PC-3 (cell line): ENCODE measurements at regions not wholly inside any gene's neighbourhood (a gene's known extent, or its start where the extent isn't known, plus 50 kb on each side); places are given as distances from the start of the nearest gene placed in this dataset.
"Not testable (repeated sequence)": the region's sequence is repeated elsewhere in the genome, so short reads cannot be mapped to it uniquely, and the experiment has no call there.

Experiments used
- ATAC-seq: fragments of 200-7000 bp; cut with Tn5 transposase; 2 replicates; pipeline ENCODE4 v1.9.1; 2020; ENCODE audit warnings: mild to moderate bottlenecking, moderate library complexity
- BruUV-seq: library from RNA; stranded (reverse); fragments of 400-500 nt; replicated peaks from 2 replicates; lab custom pipeline; 2021; lab: Mats Ljungman, UMichigan
- CTCF ChIA-PET: fragments of 300-600 bp; sonication (Branson Sonifier 250); formaldehyde crosslinking; loops from one replicate; lab custom pipeline; 2022; ENCODE audit warnings: antibody characterized with exemption; lab: Charles Lee
- POLR2A ChIA-PET: fragments of 300-600 bp; sonication (Branson Sonifier 250); formaldehyde crosslinking; loops from one replicate; lab custom pipeline; 2022; ENCODE audit warnings: antibody characterized with exemption; ENCODE audit not compliant: unreplicated experiment; lab: Charles Lee
- DNase-seq: peaks from one replicate; pipeline ENCODE4 v3.0.0-alpha.2; 2015
- H2AFZ ChIP-seq: fragments of 300-600 bp; sonication (generic); 2 replicates; pipeline ENCODE4 v1.6.0; 2016; ENCODE audit warnings: antibody characterized with exemption, low read length
- H3F3A ChIP-seq: fragments of 300-600 bp; sonication (generic); one replicate; pipeline ENCODE4 v1.6.0; 2017; ENCODE audit warnings: antibody characterized with exemption, low read length, control low read depth, mild to moderate bottlenecking; ENCODE audit not compliant: unreplicated experiment
- H3K27ac ChIP-seq: fragments of 300-600 bp; sonication (generic); 2 replicates; pipeline ENCODE4 v1.5.1; 2016; ENCODE audit warnings: mild to moderate bottlenecking, low read length
- H3K27me3 ChIP-seq: fragments of 300-600 bp; sonication (generic); 2 replicates; pipeline ENCODE4 v1.6.1; 2016; ENCODE audit warnings: low read length, mixed read lengths
- H3K36me3 ChIP-seq: fragments of 300-600 bp; sonication (generic); 2 replicates; pipeline ENCODE4 v1.6.1; 2016; ENCODE audit warnings: low read depth, mixed run types, low read length, mixed read lengths
- H3K4me1 ChIP-seq: fragments of 300-600 bp; sonication (generic); 2 replicates; pipeline ENCODE4 v1.5.1; 2016; ENCODE audit warnings: low read length; ENCODE audit not compliant: insufficient read depth
- H3K4me2 ChIP-seq: fragments of 300-600 bp; sonication (generic); 2 replicates; pipeline ENCODE4 v1.6.0; 2016; ENCODE audit warnings: low read length
- H3K4me3 ChIP-seq: fragments of 300-600 bp; sonication (generic); 2 replicates; pipeline ENCODE4 v1.5.1; 2016; ENCODE audit warnings: mild to moderate bottlenecking, low read length, mixed read lengths
- H3K79me2 ChIP-seq: fragments of 300-600 bp; sonication (generic); 2 replicates; pipeline ENCODE4 v1.6.1; 2017; ENCODE audit warnings: low read length, mixed read lengths
- H3K9ac ChIP-seq: fragments of 300-600 bp; sonication (generic); 2 replicates; pipeline ENCODE4 v1.6.0; 2016; ENCODE audit warnings: mild to moderate bottlenecking, low read length
- H3K9me2 ChIP-seq: fragments of 300-600 bp; sonication (generic); replicated peaks from 2 replicates; pipeline ENCODE4 v1.6.1; 2016; ENCODE audit warnings: mixed run types, low read length, mixed read lengths
- H3K9me3 ChIP-seq: fragments of 300-600 bp; sonication (generic); 2 replicates; pipeline ENCODE4 v1.6.1; 2016; ENCODE audit warnings: low read length, mixed read lengths
- H4K20me1 ChIP-seq: fragments of 300-600 bp; sonication (generic); 2 replicates; pipeline ENCODE4 v1.6.1; 2016; ENCODE audit warnings: low read length, mixed read lengths
- CTCF ChIP-seq: fragments of 300-600 bp; sonication (generic); conservative IDR thresholded peaks from 2 replicates; pipeline ENCODE4 v1.5.1; 2017; ENCODE audit warnings: antibody characterized with exemption, low read depth, mild to moderate bottlenecking, low read length
- EZH2 ChIP-seq: fragments of 300-600 bp; sonication (generic); IDR thresholded peaks from one replicate; pipeline ENCODE4 v1.6.1; 2017; ENCODE audit warnings: antibody characterized with exemption, mild to moderate bottlenecking, low read length; ENCODE audit not compliant: unreplicated experiment
- EZH2phosphoT487 ChIP-seq: fragments of 300-600 bp; sonication (generic); IDR thresholded peaks from 2 replicates; pipeline ENCODE4 v1.6.1; 2018; ENCODE audit warnings: mild to moderate bottlenecking, antibody characterized with exemption, low read length, borderline replicate concordance
- intact Hi-C: fragments of 100-400 bp; cut with micrococcal nuclease; formaldehyde crosslinking; loops from 2 replicates; pipeline ENCODE4 v1.9.0; 2023

DNA sequence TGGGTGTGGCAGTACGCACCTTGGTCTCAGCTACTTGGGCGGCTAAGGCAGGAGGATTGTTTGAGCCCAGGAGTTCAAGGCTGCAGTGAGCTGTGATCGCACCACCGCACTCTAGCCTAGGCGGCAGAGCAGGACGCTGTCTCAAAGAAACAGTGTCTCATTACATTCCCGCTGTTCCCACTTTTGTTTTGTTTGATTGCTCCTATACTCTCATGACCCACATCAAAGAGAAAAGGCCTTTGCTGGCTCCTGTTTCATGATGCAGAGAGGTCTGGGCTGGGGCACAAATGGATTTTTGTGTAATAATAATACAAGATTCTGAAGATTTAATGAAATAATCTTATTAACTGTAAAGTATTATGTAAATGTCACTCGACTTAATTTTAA lies 85.7 kb downstream of the LACC1 start:
- intact Hi-C loops, result no loop called here
- H3K4me3 ChIP-seq, result no peak overlapping the region
- no peaks in the 10 kb centered on the region for H3K27me3 ChIP-seq
- ATAC-seq (no peak), DNase-seq (no peak)
- H3K36me3 ChIP-seq, result no peaks in the 10 kb centered on the region
- H3K4me2 ChIP-seq, result no peak overlapping the region
- TF ChIP-seq CTCF, result no peak
- no peak for TF ChIP-seq EZH2phosphoT487
- TF ChIP-seq EZH2, result no peak
- ChIA-PET POLR2A (no interaction called here), CTCF (no interaction called here)
- no peak overlapping the region for H3K27ac ChIP-seq
- H3K4me1 ChIP-seq, result no peaks in the 10 kb centered on the region
- H3K9me3 ChIP-seq, result no peaks in the 10 kb centered on the region
- H3F3A ChIP-seq, result no peaks in the 10 kb centered on the region
- no peak overlapping the region for H3K9ac ChIP-seq
- no peak overlapping the region for H2AFZ ChIP-seq
- H3K9me2 ChIP-seq, result no peaks in the 10 kb centered on the region
- H3K79me2 ChIP-seq, result no peaks in the 10 kb centered on the region
- BruUV-seq, result no TSS peak
- no peaks in the 10 kb centered on the region for H4K20me1 ChIP-seq

DNA sequence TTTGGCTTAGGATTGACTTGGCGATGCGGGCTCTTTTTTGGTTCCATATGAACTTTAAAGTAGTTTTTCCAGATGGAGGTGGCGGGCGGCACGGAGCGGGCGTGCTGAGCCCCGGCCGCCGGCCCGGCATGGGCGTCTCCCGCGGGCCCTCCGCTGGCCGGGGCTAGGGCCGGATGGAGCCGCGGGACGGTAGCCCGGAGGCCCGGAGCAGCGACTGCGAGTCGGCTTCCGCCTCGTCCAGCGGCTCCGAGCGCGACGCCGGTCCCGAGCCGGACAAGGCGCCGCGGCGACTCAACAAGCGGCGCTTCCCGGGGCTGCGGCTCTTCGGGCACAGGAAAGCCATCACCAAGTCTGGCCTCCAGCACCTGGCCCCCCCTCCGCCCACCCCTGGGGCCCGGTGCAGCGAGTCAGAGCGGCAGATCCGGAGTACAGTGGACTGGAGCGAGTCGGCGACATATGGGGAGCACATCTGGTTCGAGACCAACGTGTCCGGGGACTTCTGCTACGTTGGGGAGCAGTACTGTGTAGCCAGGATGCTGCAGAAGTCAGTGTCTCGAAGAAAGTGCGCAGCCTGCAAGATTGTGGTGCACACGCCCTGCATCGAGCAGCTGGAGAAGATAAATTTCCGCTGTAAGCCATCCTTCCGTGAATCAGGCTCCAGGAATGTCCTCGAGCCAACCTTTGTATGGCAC lies 88.7 kb downstream of the LACC1 start:
- DNase-seq, BruUV-seq, intact Hi-C loops, ATAC-seq, H3K9ac ChIP-seq, POLR2A ChIA-PET, H3K4me2 ChIP-seq, H4K20me1 ChIP-seq, H3K27ac ChIP-seq, CTCF ChIA-PET, H3K4me1 ChIP-seq, H3K9me2 ChIP-seq, H3F3A ChIP-seq, H3K27me3 ChIP-seq, H3K9me3 ChIP-seq, H3K36me3 ChIP-seq, H2AFZ ChIP-seq, H3K79me2 ChIP-seq, H3K4me3 ChIP-seq: not testable (repeated sequence)

- BruUV-seq, DNase-seq, H3K36me3 ChIP-seq, POLR2A ChIA-PET, intact Hi-C loops, H2AFZ ChIP-seq, ATAC-seq, H3K4me1 ChIP-seq, H3K9ac ChIP-seq, H3K79me2 ChIP-seq, CTCF ChIA-PET, H3K4me2 ChIP-seq, H3K4me3 ChIP-seq, H3F3A ChIP-seq, H3K27ac ChIP-seq, H3K27me3 ChIP-seq, H3K9me3 ChIP-seq, H4K20me1 ChIP-seq, H3K9me2 ChIP-seq: not testable (repeated sequence)
Observed at GRCh38 chr13:43968943-43969690, 89.4 kb downstream of the LACC1 start.

GRCh38 chr13:43969919-43970318 lies 90.2 kb downstream of the LACC1 start:
- H3K9ac ChIP-seq, H3F3A ChIP-seq, H3K4me3 ChIP-seq, CTCF ChIA-PET, H3K79me2 ChIP-seq, H3K27me3 ChIP-seq, H3K27ac ChIP-seq, intact Hi-C loops, BruUV-seq, H3K9me3 ChIP-seq, POLR2A ChIA-PET, H3K36me3 ChIP-seq, H3K9me2 ChIP-seq, ATAC-seq, H2AFZ ChIP-seq, H3K4me1 ChIP-seq, H3K4me2 ChIP-seq, H4K20me1 ChIP-seq, DNase-seq: not testable (repeated sequence)

DNA sequence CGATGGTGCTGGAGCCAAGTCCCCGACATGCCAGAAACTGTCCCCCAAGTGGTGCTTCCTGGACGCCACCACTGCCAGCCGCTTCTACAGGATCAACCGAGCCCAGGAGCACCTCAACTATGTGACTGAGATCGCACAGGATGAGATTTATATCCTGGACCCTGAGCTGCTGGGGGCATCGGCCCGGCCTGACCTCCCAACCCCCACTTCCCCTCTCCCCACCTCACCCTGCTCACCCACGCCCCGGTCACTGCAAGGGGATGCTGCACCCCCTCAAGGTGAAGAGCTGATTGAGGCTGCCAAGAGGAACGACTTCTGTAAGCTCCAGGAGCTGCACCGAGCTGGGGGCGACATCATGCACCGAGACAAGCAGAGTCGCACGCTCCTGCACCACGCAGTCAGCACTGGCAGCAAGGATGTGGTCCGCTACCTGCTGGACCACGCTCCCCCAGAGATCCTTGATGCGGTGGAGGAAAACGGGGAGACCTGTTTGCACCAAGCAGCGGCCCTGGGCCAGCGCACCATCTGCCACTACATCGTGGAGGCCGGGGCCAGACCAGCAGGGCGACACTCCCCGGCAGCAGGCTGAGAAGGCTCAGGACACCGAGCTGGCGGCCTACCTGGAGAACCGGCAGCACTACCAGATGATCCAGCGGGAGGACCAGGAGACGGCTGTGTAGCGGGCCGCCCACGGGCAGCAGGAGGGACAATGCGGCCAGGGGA lies 91.0 kb downstream of the LACC1 start:
- H3K79me2 ChIP-seq, H3K9me3 ChIP-seq, H3K27ac ChIP-seq, H3F3A ChIP-seq, H3K9me2 ChIP-seq, BruUV-seq, H4K20me1 ChIP-seq, CTCF ChIA-PET, DNase-seq, H3K36me3 ChIP-seq, intact Hi-C loops, H3K9ac ChIP-seq, ATAC-seq, H3K4me2 ChIP-seq, H2AFZ ChIP-seq, POLR2A ChIA-PET, H3K4me3 ChIP-seq, H3K27me3 ChIP-seq, H3K4me1 ChIP-seq: not testable (repeated sequence)
